SK-N-MC (cell line): ENCODE measurements at regions not wholly inside any gene's neighbourhood (a gene's known extent, or its start where the extent isn't known, plus 50 kb on each side); places are given as distances from the start of the nearest gene placed in this dataset.

Source experiments
- EZH2 ChIP-seq: fragments of 200-600 bp; sonication (generic); IDR thresholded peaks from one replicate; pipeline ENCODE4 v1.6.1; 2017; ENCODE audit warnings: antibody characterized with exemption
- FOXP2 ChIP-seq: optimal IDR thresholded peaks from 2 replicates; pipeline ENCODE3; 2011; ENCODE audit warnings: mild to moderate bottlenecking, moderate library complexity; ENCODE audit not compliant: insufficient read depth; ENCODE audit errors: extremely low read length, control extremely low read depth
- POLR2AphosphoS5 ChIP-seq: IDR thresholded peaks from 2 replicates; pipeline ENCODE4 v1.6.1; 2012; ENCODE audit warnings: mild to moderate bottlenecking, low read depth, low read length, borderline replicate concordance

DNA sequence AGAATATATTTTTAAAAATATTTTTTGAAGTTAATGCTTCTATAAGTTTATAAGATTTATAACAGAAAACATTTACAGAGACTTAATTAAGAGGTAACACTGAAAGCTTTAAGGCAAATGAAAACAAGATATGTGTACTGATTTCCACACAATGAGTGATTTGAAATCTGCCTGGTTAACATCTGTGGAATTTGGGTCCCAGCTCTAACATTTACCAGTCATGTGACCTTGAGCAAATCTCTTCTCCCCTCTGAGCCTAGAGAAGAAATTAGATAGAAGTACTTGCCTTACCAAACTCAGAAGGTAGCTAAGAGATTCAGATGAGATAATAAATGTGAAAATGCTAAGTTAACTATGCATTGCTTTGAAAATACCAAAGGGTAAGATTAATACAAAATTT is 458.8 kb upstream of the LCORL start:
- no peak for TF ChIP-seq EZH2
- no peak for TF ChIP-seq POLR2AphosphoS5
- TF ChIP-seq FOXP2: no peak
